ENCODE measurements at regions not wholly inside any gene's neighbourhood (a gene's known extent, or its start where the extent isn't known, plus 50 kb on each side); places are given as distances from the start of the nearest gene placed in this dataset.

GRCh38 chr3:8204331-8204730, 297.3 kb upstream of the LMCD1 start:
- no peaks in the 10 kb centered on the region for H3K4me1 Mint-ChIP-seq (ENCODE audit: low read depth)
- H3K4me3 Mint-ChIP-seq = no peak overlapping the region
- no peak for DNase-seq (ENCODE audit: low spot score)
- no peak overlapping the region for H3K27ac Mint-ChIP-seq
- H3K36me3 Mint-ChIP-seq (ENCODE audit: low read depth) = no peaks in the 10 kb centered on the region
- H3K9me3 Mint-ChIP-seq = no peaks in the 10 kb centered on the region
- intact Hi-C loops (cut with micrococcal nuclease) = no loop called here
- no peaks in the 10 kb centered on the region for H3K27me3 Mint-ChIP-seq (ENCODE audit: insufficient read depth)

DNA sequence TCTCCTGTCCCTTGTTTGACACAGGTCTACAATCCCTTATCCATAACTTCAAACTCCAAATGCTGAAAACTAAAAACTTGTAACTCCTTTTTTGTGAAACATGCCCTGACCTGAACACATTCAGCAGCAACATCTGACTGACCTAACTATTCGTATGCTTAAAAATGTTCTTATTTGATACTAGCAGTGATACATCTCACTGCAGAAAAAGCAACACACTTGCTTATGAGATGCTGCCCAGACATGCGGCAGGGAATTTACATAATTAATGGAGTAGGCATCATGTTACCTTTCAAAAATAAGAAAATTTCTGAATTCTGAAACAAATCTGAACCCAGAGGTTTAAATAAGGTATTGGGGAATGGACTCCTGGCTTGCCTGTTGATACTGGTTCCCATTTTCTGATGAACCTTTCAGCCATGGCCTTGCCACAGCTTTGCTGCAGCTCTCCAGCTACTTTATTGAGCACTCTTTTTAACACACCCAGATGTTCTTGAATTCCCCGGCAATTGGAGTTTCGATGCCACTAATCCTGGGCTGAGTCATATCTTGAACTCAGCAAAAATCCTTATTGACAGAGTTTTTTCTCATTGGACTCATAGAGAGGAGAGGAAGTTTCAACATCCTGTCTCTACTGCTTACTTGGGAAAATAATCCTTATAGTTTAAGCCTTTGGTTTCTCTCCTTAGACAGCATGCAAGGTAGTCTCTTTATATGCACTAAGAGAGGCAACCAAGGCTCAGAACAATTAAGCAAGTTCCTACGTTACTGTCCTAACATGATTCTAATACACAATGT, 296.6 kb upstream of the LMCD1 start:
- H3K9me3 Mint-ChIP-seq = no peaks in the 10 kb centered on the region
- H3K27ac Mint-ChIP-seq = no peak overlapping the region
- H3K27me3 Mint-ChIP-seq (ENCODE audit: insufficient read depth) = no peaks in the 10 kb centered on the region
- H3K36me3 Mint-ChIP-seq (ENCODE audit: low read depth) = no peaks in the 10 kb centered on the region
- no peaks in the 10 kb centered on the region for H3K4me1 Mint-ChIP-seq (ENCODE audit: low read depth)
- intact Hi-C loops (cut with micrococcal nuclease) = no loop called here
- no peak overlapping the region for H3K4me3 Mint-ChIP-seq
- DNase-seq (ENCODE audit: low spot score) = no peak

DNA sequence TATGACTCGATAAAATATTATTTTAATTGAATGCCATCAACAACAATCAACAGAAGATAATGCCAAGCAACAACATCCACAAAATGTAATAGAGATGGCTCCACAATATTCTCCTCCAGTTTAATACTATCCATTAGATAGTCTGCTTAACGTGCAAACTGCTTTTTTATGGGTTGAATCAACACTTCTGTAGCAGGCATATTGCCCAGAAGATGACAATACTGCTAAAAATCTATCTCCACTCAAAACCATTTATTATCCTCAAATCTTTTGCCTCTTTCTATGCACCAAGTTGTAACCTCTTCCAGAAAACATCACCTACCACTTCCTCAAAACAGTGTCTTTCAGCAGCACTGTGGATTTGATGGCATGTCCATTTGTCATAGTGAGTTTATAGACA, 295.7 kb upstream of the LMCD1 start:
- H3K4me1 Mint-ChIP-seq (ENCODE audit: low read depth) = no peaks in the 10 kb centered on the region
- intact Hi-C loops (cut with micrococcal nuclease) = no loop called here
- no peak overlapping the region for H3K27ac Mint-ChIP-seq
- DNase-seq (ENCODE audit: low spot score) = no peak
- H3K9me3 Mint-ChIP-seq = no peaks in the 10 kb centered on the region
- H3K27me3 Mint-ChIP-seq (ENCODE audit: insufficient read depth) = no peaks in the 10 kb centered on the region
- no peak overlapping the region for H3K4me3 Mint-ChIP-seq
- no peaks in the 10 kb centered on the region for H3K36me3 Mint-ChIP-seq (ENCODE audit: low read depth)

- H3K36me3 Mint-ChIP-seq (ENCODE audit: low read depth) = no peaks in the 10 kb centered on the region
- H3K4me3 Mint-ChIP-seq = no peak overlapping the region
- no peaks in the 10 kb centered on the region for H3K27me3 Mint-ChIP-seq (ENCODE audit: insufficient read depth)
- no peak overlapping the region for H3K27ac Mint-ChIP-seq
- intact Hi-C loops (cut with micrococcal nuclease) = no loop called here
- no peaks in the 10 kb centered on the region for H3K9me3 Mint-ChIP-seq
- DNase-seq (ENCODE audit: low spot score) = no peak
- H3K4me1 Mint-ChIP-seq (ENCODE audit: low read depth) = no peaks in the 10 kb centered on the region
Measured at GRCh38 chr3:8206971-8207617, 294.5 kb upstream of the LMCD1 start.

DNA sequence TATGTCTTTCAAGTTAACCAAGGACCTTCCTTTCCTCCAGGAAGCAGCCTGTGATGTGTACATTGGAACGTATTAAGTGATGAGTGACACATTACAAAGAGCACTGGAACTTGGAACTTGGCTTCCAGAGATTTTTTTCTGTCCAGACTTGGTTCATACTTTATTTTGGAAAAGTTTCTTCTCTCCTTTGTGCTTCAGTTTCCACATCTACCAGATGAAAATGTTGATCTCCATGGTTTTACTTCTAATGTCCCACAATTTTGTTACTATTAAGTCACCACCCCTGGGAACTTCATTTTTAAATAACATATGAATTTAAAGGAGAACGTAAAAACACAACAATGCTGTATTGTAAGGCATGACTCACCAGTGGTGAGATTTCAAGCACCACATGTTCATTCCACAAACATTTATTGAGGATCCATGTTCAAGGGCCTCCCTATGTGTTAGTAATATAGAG, 290.7 kb upstream of the LMCD1 start:
- Mint-ChIP-seq H3K27me3 (ENCODE audit: insufficient read depth) (no peaks in the 10 kb centered on the region), H3K4me1 (ENCODE audit: low read depth) (no peaks in the 10 kb centered on the region), H3K27ac (no peak overlapping the region), H3K36me3 (ENCODE audit: low read depth) (no peaks in the 10 kb centered on the region), H3K9me3 (no peaks in the 10 kb centered on the region), H3K4me3 (no peak overlapping the region)
- intact Hi-C loops (cut with micrococcal nuclease) = no loop called here
- DNase-seq (ENCODE audit: low spot score) = no peak

DNA sequence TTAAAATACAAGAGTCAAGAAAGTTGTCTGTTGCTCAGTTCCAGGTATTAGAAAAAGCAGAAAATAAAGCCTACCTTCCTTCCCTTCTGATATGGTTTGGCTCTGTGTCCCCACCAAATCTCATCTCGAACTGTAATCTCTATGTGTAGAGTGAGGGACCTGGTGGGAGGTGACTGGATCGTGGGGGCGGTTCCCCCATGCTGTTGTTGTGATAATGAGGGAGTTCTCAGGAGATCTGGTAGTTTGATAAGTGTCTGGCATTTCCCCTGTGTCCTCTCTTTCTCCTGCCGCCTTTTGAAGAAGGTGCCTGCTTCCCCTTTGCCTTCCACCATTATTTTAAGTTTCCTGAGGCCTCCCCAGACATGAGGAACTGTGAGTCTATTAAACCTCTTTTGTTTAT, 288.8 kb upstream of the LMCD1 start:
- no peak overlapping the region for H3K4me3 Mint-ChIP-seq
- intact Hi-C loops (cut with micrococcal nuclease) = no loop called here
- no peak for DNase-seq (ENCODE audit: low spot score)
- H3K36me3 Mint-ChIP-seq (ENCODE audit: low read depth) = no peaks in the 10 kb centered on the region
- H3K4me1 Mint-ChIP-seq (ENCODE audit: low read depth) = no peaks in the 10 kb centered on the region
- no peaks in the 10 kb centered on the region for H3K9me3 Mint-ChIP-seq
- H3K27me3 Mint-ChIP-seq (ENCODE audit: insufficient read depth) = no peaks in the 10 kb centered on the region
- H3K27ac Mint-ChIP-seq = no peak overlapping the region

DNA sequence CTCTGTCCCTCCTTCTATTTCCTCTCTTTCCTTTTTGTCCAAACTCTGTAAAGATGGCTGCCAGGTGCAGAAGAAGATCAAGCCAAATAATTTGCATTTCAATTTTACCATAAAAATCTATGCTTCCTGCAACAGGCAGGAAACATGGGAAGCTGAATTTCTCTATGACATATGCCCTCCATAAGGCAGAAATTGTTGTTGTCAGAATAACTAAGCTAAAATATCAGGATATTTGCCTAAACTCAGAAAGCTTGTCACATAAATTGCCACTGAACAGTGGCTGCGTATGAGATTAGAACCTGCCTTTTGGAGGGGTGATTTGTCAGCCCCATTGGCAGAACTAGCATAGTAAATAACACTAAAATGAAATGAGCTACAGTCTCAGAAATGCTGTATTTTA, 288.3 kb upstream of the LMCD1 start:
- Mint-ChIP-seq H3K9me3 (no peaks in the 10 kb centered on the region), H3K36me3 (ENCODE audit: low read depth) (no peaks in the 10 kb centered on the region), H3K4me3 (no peak overlapping the region), H3K27ac (no peak overlapping the region), H3K4me1 (ENCODE audit: low read depth) (no peaks in the 10 kb centered on the region), H3K27me3 (ENCODE audit: insufficient read depth) (no peaks in the 10 kb centered on the region)
- intact Hi-C loops (cut with micrococcal nuclease) = no loop called here
- no peak for DNase-seq (ENCODE audit: low spot score)

DNA sequence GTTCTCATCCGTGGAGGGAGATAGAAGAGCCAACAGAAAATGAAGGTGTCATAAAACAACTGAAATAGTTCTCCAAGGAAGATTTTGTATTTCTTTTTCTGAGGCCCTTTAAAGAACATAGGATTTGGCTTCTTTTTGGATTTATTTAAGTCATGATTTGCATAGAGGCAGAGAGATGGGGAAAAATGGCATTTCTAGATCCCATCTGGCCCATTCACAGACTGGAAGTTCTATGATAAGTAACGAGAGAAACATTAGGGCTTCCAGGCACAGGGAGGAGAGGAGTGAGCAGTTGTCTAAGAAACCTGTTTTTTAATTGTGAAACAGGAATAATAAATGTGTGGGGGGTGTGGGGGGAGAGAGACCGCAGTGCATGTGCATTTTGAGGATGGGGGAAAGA, 285.8 kb upstream of the LMCD1 start:
- intact Hi-C loops (cut with micrococcal nuclease) = no loop called here
- H3K36me3 Mint-ChIP-seq (ENCODE audit: low read depth) = no peaks in the 10 kb centered on the region
- no peaks in the 10 kb centered on the region for H3K27me3 Mint-ChIP-seq (ENCODE audit: insufficient read depth)
- H3K4me3 Mint-ChIP-seq = no peak overlapping the region
- no peaks in the 10 kb centered on the region for H3K4me1 Mint-ChIP-seq (ENCODE audit: low read depth)
- DNase-seq (ENCODE audit: low spot score) = no peak
- H3K27ac Mint-ChIP-seq = no peak overlapping the region
- H3K9me3 Mint-ChIP-seq = no peaks in the 10 kb centered on the region

- no peaks in the 10 kb centered on the region for H3K9me3 Mint-ChIP-seq
- H3K27ac Mint-ChIP-seq = no peak overlapping the region
- no peaks in the 10 kb centered on the region for H3K36me3 Mint-ChIP-seq (ENCODE audit: low read depth)
- no peaks in the 10 kb centered on the region for H3K27me3 Mint-ChIP-seq (ENCODE audit: insufficient read depth)
- DNase-seq (ENCODE audit: low spot score) = no peak
- intact Hi-C loops (cut with micrococcal nuclease) = no loop called here
- H3K4me1 Mint-ChIP-seq (ENCODE audit: low read depth) = no peaks in the 10 kb centered on the region
- no peak overlapping the region for H3K4me3 Mint-ChIP-seq
Measured at GRCh38 chr3:8218353-8218940, 283.2 kb upstream of the LMCD1 start.

GRCh38 chr3:8220291-8220690, 281.3 kb upstream of the LMCD1 start:
- H3K27ac Mint-ChIP-seq = no peak overlapping the region
- H3K4me1 Mint-ChIP-seq (ENCODE audit: low read depth) = no peaks in the 10 kb centered on the region
- DNase-seq (ENCODE audit: low spot score) = no peak
- intact Hi-C loops (cut with micrococcal nuclease) = no loop called here
- H3K27me3 Mint-ChIP-seq (ENCODE audit: insufficient read depth) = no peaks in the 10 kb centered on the region
- no peaks in the 10 kb centered on the region for H3K36me3 Mint-ChIP-seq (ENCODE audit: low read depth)
- no peak overlapping the region for H3K4me3 Mint-ChIP-seq
- H3K9me3 Mint-ChIP-seq = no peaks in the 10 kb centered on the region

DNA sequence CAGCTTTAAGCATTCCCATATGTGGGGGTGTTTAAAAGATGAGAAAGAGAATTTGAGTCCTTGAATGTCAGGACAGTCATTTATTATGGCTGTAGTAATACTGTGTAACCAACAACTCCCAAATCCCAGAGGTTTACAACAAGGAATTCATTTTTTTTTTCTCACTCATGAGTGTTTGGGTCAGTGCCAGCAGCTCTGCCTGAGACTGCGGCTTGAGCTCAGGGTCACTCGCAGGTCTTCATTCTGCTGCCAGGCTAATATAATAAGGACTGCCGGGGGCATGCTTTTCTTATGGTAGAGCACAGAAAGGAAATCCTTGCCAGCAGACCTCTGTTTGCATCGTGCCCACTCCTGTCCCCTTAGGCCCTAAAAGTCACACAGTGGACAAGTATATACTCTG, 277.9 kb upstream of the LMCD1 start:
- no peaks in the 10 kb centered on the region for H3K36me3 Mint-ChIP-seq (ENCODE audit: low read depth)
- no peak overlapping the region for H3K27ac Mint-ChIP-seq
- intact Hi-C loops (cut with micrococcal nuclease) = no loop called here
- H3K4me1 Mint-ChIP-seq (ENCODE audit: low read depth) = no peaks in the 10 kb centered on the region
- no peaks in the 10 kb centered on the region for H3K27me3 Mint-ChIP-seq (ENCODE audit: insufficient read depth)
- no peak for DNase-seq (ENCODE audit: low spot score)
- H3K9me3 Mint-ChIP-seq = no peaks in the 10 kb centered on the region
- no peak overlapping the region for H3K4me3 Mint-ChIP-seq

GRCh38 chr3:8224941-8225340, 276.7 kb upstream of the LMCD1 start:
- no peaks in the 10 kb centered on the region for H3K9me3 Mint-ChIP-seq
- no peak for DNase-seq (ENCODE audit: low spot score)
- intact Hi-C loops (cut with micrococcal nuclease) = no loop called here

GRCh38 chr3:8233938-8234337, 267.7 kb upstream of the LMCD1 start:
- H3K27ac Mint-ChIP-seq = no peak overlapping the region
- H3K4me1 Mint-ChIP-seq (ENCODE audit: low read depth) = no peaks in the 10 kb centered on the region
- intact Hi-C loops (cut with micrococcal nuclease) = no loop called here
- H3K9me3 Mint-ChIP-seq = no peaks in the 10 kb centered on the region
- peaks cover 2% of the 10 kb centered on the region for H3K27me3 Mint-ChIP-seq (ENCODE audit: insufficient read depth)
- no peaks in the 10 kb centered on the region for H3K36me3 Mint-ChIP-seq (ENCODE audit: low read depth)
- DNase-seq (ENCODE audit: low spot score) = no peak
- H3K4me3 Mint-ChIP-seq = no peak overlapping the region

More at GRCh38 chr3:8224941-8225340, 276.7 kb upstream of the LMCD1 start:
- Mint-ChIP-seq H3K4me3 (no peak overlapping the region), H3K36me3 (ENCODE audit: low read depth) (no peaks in the 10 kb centered on the region), H3K4me1 (ENCODE audit: low read depth) (no peaks in the 10 kb centered on the region), H3K27me3 (ENCODE audit: insufficient read depth) (no peaks in the 10 kb centered on the region), H3K27ac (no peak overlapping the region)

Measured in activated T-helper 1 cell treated with anti-CD3 and anti-CD28 coated beads, Interleukin-12 subunit alpha, Interleukin-12 subunit beta, Interleukin-2, Interleukin-4 antibody, amounts not matched to agents 30 ng/mL and 10 ng/mL and 1 ng/mL, durations not matched to agents 14 hours and 24 hours and 36 hours (primary cell).